ENCODE measurements at regions not wholly inside any gene's neighbourhood (a gene's known extent, or its start where the extent isn't known, plus 50 kb on each side); places are given as distances from the start of the nearest gene placed in this dataset.
"Not testable (repeated sequence)": the region's sequence is repeated elsewhere in the genome, so short reads cannot be mapped to it uniquely, and the experiment has no call there.

GRCh38 chr5:154644745-154645411 is 110.3 kb upstream of the LARP1 start:
- Histone ChIP-seq H3K4me3 (no peak overlapping the region), H3K9me3 (no peaks in the 10 kb centered on the region), H3K36me3 (ENCODE audit: low read depth, missing control alignments) (no peaks in the 10 kb centered on the region), H3K27me3 (no peaks in the 10 kb centered on the region), H3K27ac (no peak overlapping the region), H3K4me1 (peaks cover 6% of the 10 kb centered on the region)
- WGBS, 2 donors: 89 to 90% methylated on average over 5 of the region's 5 CpGs
- DNase-seq: no peak
- intact Hi-C loops (cut with DNase I; ENCODE audit: low total_unique reads): loop anchor here (5.0 kb wide), 1 partner anchor 167 kb away; no protein-coding TSS in a partner anchor
- TF ChIP-seq POLR2A (IDR thresholded peaks at IDR 0.05) (no peak), CTCF (IDR thresholded peaks at IDR 0.05) (no peak)

- H3K4me3 ChIP-seq: no peak overlapping the region
- H3K9me3 ChIP-seq: no peaks in the 10 kb centered on the region
- TF ChIP-seq CTCF (IDR thresholded peaks at IDR 0.05) (peak in 2 of 3 experiments; percentile 41 to 53), POLR2A (IDR thresholded peaks at IDR 0.05) (no peak)
- peak; percentile 42 for DNase-seq
- H3K36me3 ChIP-seq (ENCODE audit: low read depth, missing control alignments): no peaks in the 10 kb centered on the region
- no peaks in the 10 kb centered on the region for H3K27me3 ChIP-seq
- H3K4me1 ChIP-seq: peaks cover 6% of the 10 kb centered on the region
- H3K27ac ChIP-seq: peak overlapping the region in 1 of 2 donors; percentile 28
- intact Hi-C loops (cut with DNase I; ENCODE audit: low total_unique reads): no loop called here
- WGBS, 2 donors: 58 to 64% methylated on average over 11 to 12 of the region's 12 CpGs
Observed at GRCh38 chr5:154642499-154643245, 112.5 kb upstream of the LARP1 start.

- H3K27ac ChIP-seq; H3K4me1 ChIP-seq; H3K4me3 ChIP-seq; intact Hi-C loops (cut with DNase I; ENCODE audit: low total_unique reads); H3K9me3 ChIP-seq; H3K36me3 ChIP-seq (ENCODE audit: low read depth, missing control alignments); H3K27me3 ChIP-seq: not testable (repeated sequence)
- peak; percentile 41 for DNase-seq
- 51 to 52% methylated on average over 4 of the region's 4 CpGs for WGBS, 2 donors
- peak; percentile 34 to 49 (median 46) for TF ChIP-seq CTCF (IDR thresholded peaks at IDR 0.05)
Observed at GRCh38 chr5:154640213-154640831, 114.9 kb upstream of the LARP1 start.

DNA sequence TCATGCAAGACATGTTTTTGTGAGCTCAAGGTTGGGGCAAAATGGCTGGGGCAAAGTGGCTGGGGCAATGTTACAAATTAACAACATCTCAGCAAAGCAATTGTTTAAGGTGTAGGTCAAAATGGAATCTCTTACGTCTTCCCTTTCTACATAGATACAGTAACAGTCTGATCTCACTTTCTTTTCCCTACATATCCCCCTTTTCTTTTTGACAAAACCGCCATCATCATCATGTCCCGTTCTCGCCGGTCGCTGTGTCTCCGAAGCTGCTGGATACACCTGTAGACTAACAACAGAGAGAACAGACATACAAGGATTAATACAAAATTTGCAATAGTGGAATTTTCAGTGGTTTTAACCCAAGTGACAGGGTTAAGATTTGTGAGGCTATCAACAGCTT is 118.4 kb upstream of the LARP1 start:
- DNase-seq; H3K36me3 ChIP-seq (ENCODE audit: low read depth, missing control alignments); H3K9me3 ChIP-seq; H3K27ac ChIP-seq; H3K4me3 ChIP-seq; intact Hi-C loops (cut with DNase I; ENCODE audit: low total_unique reads); H3K27me3 ChIP-seq; H3K4me1 ChIP-seq: not testable (repeated sequence)
- WGBS, 2 donors: 86 to 89% methylated on average over 7 of the region's 7 CpGs

DNA sequence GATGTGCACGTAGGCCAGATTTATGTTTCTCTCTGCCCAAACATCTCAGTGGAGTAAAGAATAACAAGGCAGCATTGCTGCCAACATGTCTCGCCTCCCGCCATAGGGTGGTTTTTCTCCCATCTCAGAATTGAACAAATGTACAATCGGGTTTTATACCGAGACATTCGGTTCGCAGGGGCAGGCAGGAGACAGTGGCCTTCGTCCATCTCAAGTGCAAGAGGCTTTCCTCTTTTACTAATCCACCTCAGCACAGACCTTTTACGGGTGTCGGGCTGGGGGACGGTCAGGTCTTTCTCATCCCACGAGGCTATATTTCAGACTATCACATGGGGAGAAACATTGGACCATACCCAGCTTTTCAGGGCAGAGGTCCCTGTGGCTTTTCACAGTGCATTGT is 118.9 kb upstream of the LARP1 start:
- H3K36me3 ChIP-seq (ENCODE audit: low read depth, missing control alignments); H3K9me3 ChIP-seq; DNase-seq; H3K27me3 ChIP-seq; intact Hi-C loops (cut with DNase I; ENCODE audit: low total_unique reads); H3K4me3 ChIP-seq; H3K27ac ChIP-seq; H3K4me1 ChIP-seq: not testable (repeated sequence)
- WGBS, 2 donors: 78 to 85% methylated on average over 12 of the region's 12 CpGs

DNA sequence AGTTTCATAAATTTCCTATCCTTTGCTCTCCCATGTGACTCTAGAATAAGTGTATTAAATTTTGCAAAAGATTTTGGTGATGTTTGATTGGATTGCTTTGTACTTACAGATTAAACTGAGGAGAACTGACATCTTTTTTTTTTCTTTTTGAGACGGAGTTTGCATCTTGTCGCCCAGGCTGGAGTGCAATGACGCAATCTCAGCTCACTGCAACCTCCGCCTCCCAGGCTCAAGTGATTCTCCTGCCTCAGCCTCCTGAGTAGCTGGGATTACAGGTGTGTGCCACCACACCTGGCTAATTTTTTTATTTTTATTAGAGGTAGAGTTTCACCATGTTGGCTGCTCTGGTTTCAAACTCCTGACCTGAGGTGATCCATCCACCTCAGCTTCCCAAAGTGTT is 121.4 kb upstream of the LARP1 start:
- H3K27ac ChIP-seq; H3K27me3 ChIP-seq; H3K4me3 ChIP-seq; intact Hi-C loops (cut with DNase I; ENCODE audit: low total_unique reads); H3K4me1 ChIP-seq; H3K9me3 ChIP-seq; H3K36me3 ChIP-seq (ENCODE audit: low read depth, missing control alignments); DNase-seq: not testable (repeated sequence)
- WGBS, 2 donors: 92 to 94% methylated on average over 4 of the region's 4 CpGs
